IMR-90 (cell line): ENCODE measurements at regions not wholly inside any gene's neighbourhood (a gene's known extent, or its start where the extent isn't known, plus 50 kb on each side); places are given as distances from the start of the nearest gene placed in this dataset.

ENCODE experiments used
- ATAC-seq: fragments of 200-7000 bp; cut with Tn5 transposase; 2 replicates; pipeline ENCODE4 v1.9.1; 2020; ENCODE audit warnings: low read depth, mild to moderate bottlenecking, moderate library complexity
- BruUV-seq: library from RNA; stranded (reverse); fragments of 400-500 nt; replicated peaks from 2 replicates; lab custom pipeline; 2021; lab: Mats Ljungman, UMichigan
- CTCF ChIA-PET: fragments of 300-600 bp; formaldehyde crosslinking; extraction: SDS; loops from one replicate; lab custom pipeline; 2021; ENCODE audit warnings: antibody characterized with exemption; lab: Yijun Ruan, JAX
- POLR2A ChIA-PET: fragments of 300-600 bp; sonication (Branson Sonifier 250); formaldehyde crosslinking; loops from one replicate; lab custom pipeline; 2022; ENCODE audit warnings: antibody characterized with exemption; ENCODE audit not compliant: unreplicated experiment; lab: Charles Lee
- DNase-seq: peaks from one replicate; pipeline ENCODE4 v3.0.0; 2013
- H2AFZ ChIP-seq: replicated peaks from 2 replicates; pipeline ENCODE3; 2013; ENCODE audit warnings: low read length, mild to moderate bottlenecking; ENCODE audit not compliant: poor library complexity
- H2AK5ac ChIP-seq: 2 replicates; pipeline ENCODE4 v1.6.1; 2013; ENCODE audit warnings: low read depth, low read length, inconsistent platforms
- H2AK9ac ChIP-seq: replicated peaks from 2 replicates; pipeline ENCODE3; 2013; ENCODE audit warnings: mild to moderate bottlenecking, low read depth, low read length, moderate library complexity; ENCODE audit not compliant: poor library complexity
- H2BK120ac ChIP-seq: 2 replicates; pipeline ENCODE4 v1.6.1; 2013; ENCODE audit warnings: low read depth, low read length, inconsistent platforms
- H2BK15ac ChIP-seq: 3 replicates; pipeline ENCODE4 v1.6.1; 2013; ENCODE audit warnings: low read depth, low read length, inconsistent platforms
- H2BK20ac ChIP-seq: 2 replicates; pipeline ENCODE4 v1.6.1; 2013; ENCODE audit warnings: low read depth, mild to moderate bottlenecking, inconsistent platforms, low read length, moderate library complexity
- H2BK5ac ChIP-seq: 2 replicates; pipeline ENCODE4 v1.6.1; 2013; ENCODE audit warnings: mild to moderate bottlenecking, low read depth, low read length, inconsistent platforms; ENCODE audit not compliant: poor library complexity, severe bottlenecking
- H3K14ac ChIP-seq: replicated peaks from 2 replicates; pipeline ENCODE4 v1.6.1; 2013; ENCODE audit warnings: low read depth, low read length, inconsistent platforms
- H3K18ac ChIP-seq: 2 replicates; pipeline ENCODE4 v1.6.1; 2013; ENCODE audit warnings: low read depth, low read length, control low read depth
- H3K23ac ChIP-seq: 2 replicates; pipeline ENCODE4 v1.6.1; 2013; ENCODE audit warnings: low read depth, low read length, inconsistent platforms
- H3K27ac ChIP-seq: 2 replicates; pipeline ENCODE4 v1.5.1; 2013; ENCODE audit warnings: mild to moderate bottlenecking, control low read depth, low read length; ENCODE audit not compliant: insufficient read depth
- H3K27me3 ChIP-seq: 2 replicates; pipeline ENCODE4 v1.6.1; 2013; ENCODE audit warnings: low read length; ENCODE audit not compliant: control insufficient read depth, insufficient read depth
- H3K36me3 ChIP-seq: 2 replicates; pipeline ENCODE4 v1.6.1; 2013; ENCODE audit warnings: low read length, mixed read lengths; ENCODE audit not compliant: control insufficient read depth, insufficient read depth
- H3K4ac ChIP-seq: 2 replicates; pipeline ENCODE4 v1.6.1; 2013; ENCODE audit warnings: low read depth, low read length, inconsistent platforms
- H3K4me1 ChIP-seq: 2 replicates; pipeline ENCODE4 v1.6.1; 2013; ENCODE audit warnings: low read length, mixed read lengths; ENCODE audit not compliant: control insufficient read depth, insufficient read depth
- H3K4me2 ChIP-seq: 2 replicates; pipeline ENCODE4 v1.6.1; 2013; ENCODE audit warnings: low read depth, mild to moderate bottlenecking, control low read depth, low read length, moderate library complexity
- H3K4me3 ChIP-seq: 2 replicates; pipeline ENCODE4 v1.5.1; 2013; ENCODE audit warnings: low read depth, mild to moderate bottlenecking, control low read depth, low read length, moderate library complexity; ENCODE audit not compliant: insufficient read depth
- H3K56ac ChIP-seq: 2 replicates; pipeline ENCODE4 v1.6.1; 2013; ENCODE audit warnings: low read length, inconsistent platforms; ENCODE audit not compliant: insufficient read depth; ENCODE audit errors: extremely low read depth
- H3K79me1 ChIP-seq, 2 experiments: 2 replicates each; pipeline ENCODE4 v1.6.1; 2013; ENCODE audit warnings: low read length in 2 of 2, inconsistent platforms in 1 of 2, low read depth in 1 of 2
- H3K9ac ChIP-seq: 2 replicates; pipeline ENCODE4 v1.6.1; 2013; ENCODE audit warnings: low read depth, low read length, control low read depth
- H3K9me1 ChIP-seq: 2 replicates; pipeline ENCODE4 v1.6.1; 2013; ENCODE audit warnings: low read length, inconsistent platforms; ENCODE audit not compliant: insufficient read depth
- H3K9me3 ChIP-seq: 2 replicates; pipeline ENCODE4 v1.6.1; 2013; ENCODE audit warnings: low read length; ENCODE audit not compliant: control insufficient read depth, insufficient read depth
- H4K20me1 ChIP-seq: 2 replicates; pipeline ENCODE4 v1.6.1; 2013; ENCODE audit warnings: low read length, inconsistent platforms; ENCODE audit not compliant: insufficient read depth
- H4K5ac ChIP-seq: 2 replicates; pipeline ENCODE4 v1.6.1; 2013; ENCODE audit warnings: mild to moderate bottlenecking, low read depth, low read length, control low read depth
- H4K8ac ChIP-seq, 2 experiments: 2 replicates each; pipeline ENCODE4 v1.6.1; 2013; ENCODE audit warnings: low read depth in 2 of 2, low read length in 2 of 2, control low read depth in 1 of 2, inconsistent platforms in 1 of 2
- H4K91ac ChIP-seq: 2 replicates; pipeline ENCODE4 v1.6.1; 2013; ENCODE audit warnings: low read depth, low read length, inconsistent platforms; ENCODE audit not compliant: insufficient read depth
- CEBPB ChIP-seq: IDR thresholded peaks from 2 replicates; pipeline ENCODE4 v1.6.1; 2012; ENCODE audit warnings: low read depth, low read length, improper control_type of control experiment
- RCOR1 ChIP-seq: IDR thresholded peaks from 2 replicates; pipeline ENCODE4 v1.6.1; 2012; ENCODE audit warnings: mild to moderate bottlenecking, low read length, improper control_type of control experiment; ENCODE audit not compliant: insufficient replicate concordance
- WGBS, 2 experiments: methylation state at CpG; one replicate each; pipeline versions ENCODE4 v1.1.5 to v1.1.7; 2013; ENCODE audit warnings: missing lambda C conversion rate in 2 of 2; ENCODE audit not compliant: insufficient read length in 1 of 2; ENCODE audit errors: extremely low coverage in 2 of 2; 5-methylcytosine and 5-hydroxymethylcytosine counted together
- dilution Hi-C: fragments of 300-500 bp; cut with HindIII; formaldehyde crosslinking; loops from one replicate; pipeline ENCODE4 v1.14.3; 2018; ENCODE audit warnings: low sequenced_read_pairs; ENCODE audit not compliant: unreplicated experiment
- in situ Hi-C: fragments of 300-500 bp; cut with MboI; formaldehyde crosslinking; loops from 3 replicates; pipeline ENCODE4 v1.14.3; 2019; ENCODE audit warnings: low sequenced_read_pairs, inconsistent platforms, mixed read lengths
- intact Hi-C: fragments of 100-400 bp; cut with micrococcal nuclease; formaldehyde crosslinking; loops from 2 replicates; pipeline ENCODE4 v1.10.0; 2022

GRCh38 chr2:210965472-210965871 lies 409.1 kb downstream of the CPS1 start:
- H3K27me3 ChIP-seq, result no peaks in the 10 kb centered on the region
- no peaks in the 10 kb centered on the region for H3K36me3 ChIP-seq
- intact Hi-C loops, result no loop called here
- H2BK20ac ChIP-seq, result no peak overlapping the region
- TF ChIP-seq CEBPB, result peak; percentile 63
- no peak for TF ChIP-seq RCOR1
- H3K56ac ChIP-seq, result no peak overlapping the region
- H3K9me1 ChIP-seq, result no peaks in the 10 kb centered on the region
- no peak overlapping the region for H2BK120ac ChIP-seq
- no peak overlapping the region for H2AK5ac ChIP-seq
- WGBS, 2 experiments, result 57% methylated on average over 3 of the region's 3 CpGs; no CpG with 5 or more reads in 1 of the 2 experiments
- no peak overlapping the region for H4K5ac ChIP-seq
- H3K23ac ChIP-seq, result no peak overlapping the region
- H2AK9ac ChIP-seq, result no peak overlapping the region
- POLR2A ChIA-PET, result no interaction called here
- H3K4me3 ChIP-seq, result no peak overlapping the region
- no peak overlapping the region for H4K91ac ChIP-seq
- ATAC-seq (no peak), DNase-seq (no peak)
- no peak overlapping the region for H2AFZ ChIP-seq
- no TSS peak for BruUV-seq
- no peak overlapping the region for H2BK15ac ChIP-seq
- dilution Hi-C loops, result no loop called here
- H3K79me1 ChIP-seq, result no peaks in the 10 kb centered on the region
- no peaks in the 10 kb centered on the region for H3K4me1 ChIP-seq
- no peak overlapping the region for H3K27ac ChIP-seq
- H3K9me3 ChIP-seq, result 0 out of 2 replicates have a peak, but pooled peaks cover 2% of the 10 kb centered on the region
- no peak overlapping the region for H3K4me2 ChIP-seq
- H3K14ac ChIP-seq, result no peak overlapping the region
- no peak overlapping the region for H3K9ac ChIP-seq
- no peak overlapping the region for H4K8ac ChIP-seq
- no peak overlapping the region for H3K18ac ChIP-seq
- no peak overlapping the region for H3K4ac ChIP-seq
- in situ Hi-C loops, result no loop called here
- H2BK5ac ChIP-seq, result no peak overlapping the region
- CTCF ChIA-PET, result no interaction called here
- no peaks in the 10 kb centered on the region for H4K20me1 ChIP-seq
